HG03135 (cell line): ENCODE measurements at regions not wholly inside any gene's neighbourhood (a gene's known extent, or its start where the extent isn't known, plus 50 kb on each side); places are given as distances from the start of the nearest gene placed in this dataset.

Source experiments
- ATAC-seq: cut with Tn5 transposase; IDR thresholded peaks from one replicate; pipeline ENCODE4 v1.9.1; 2021; ENCODE audit warnings: mild to moderate bottlenecking, moderate library complexity; ENCODE audit not compliant: unreplicated experiment

- no peak for ATAC-seq
These were observed 156.7 kb upstream of the PMEPA1 start for GRCh38 chr20:57866250-57867106.

GRCh38 chr20:57865266-57865665 lies 155.5 kb upstream of the PMEPA1 start:
- ATAC-seq: no peak

- ATAC-seq: no peak
These were observed 150.8 kb upstream of the PMEPA1 start for GRCh38 chr20:57860576-57860975.

- no peak for ATAC-seq
These were observed 148.2 kb upstream of the PMEPA1 start for GRCh38 chr20:57857969-57858368.

GRCh38 chr20:57857118-57857517 lies 147.3 kb upstream of the PMEPA1 start:
- ATAC-seq: no peak

GRCh38 chr20:57856658-57857057 lies 146.8 kb upstream of the PMEPA1 start:
- no peak for ATAC-seq

- no peak for ATAC-seq
These were observed 142.0 kb upstream of the PMEPA1 start for GRCh38 chr20:57851796-57852195.

- ATAC-seq: no peak
These were observed 141.3 kb upstream of the PMEPA1 start for GRCh38 chr20:57851025-57851682.

- no peak for ATAC-seq
These were observed 139.9 kb upstream of the PMEPA1 start for GRCh38 chr20:57849521-57850215.

GRCh38 chr20:57849121-57849520 lies 139.3 kb upstream of the PMEPA1 start:
- no peak for ATAC-seq

GRCh38 chr20:57848282-57848681 lies 138.5 kb upstream of the PMEPA1 start:
- no peak for ATAC-seq

GRCh38 chr20:57847104-57847503 lies 137.3 kb upstream of the PMEPA1 start:
- no peak for ATAC-seq

- no peak for ATAC-seq
These were observed 135.1 kb upstream of the PMEPA1 start for GRCh38 chr20:57844626-57845596.

GRCh38 chr20:57843941-57844625 lies 134.3 kb upstream of the PMEPA1 start:
- no peak for ATAC-seq

- ATAC-seq: no peak
These were observed 132.9 kb upstream of the PMEPA1 start for GRCh38 chr20:57842720-57843119.

GRCh38 chr20:57841297-57841866 lies 131.6 kb upstream of the PMEPA1 start:
- ATAC-seq: no peak

- ATAC-seq: no peak
These were observed 130.9 kb upstream of the PMEPA1 start for GRCh38 chr20:57840504-57841296.

GRCh38 chr20:57840066-57840465 lies 130.3 kb upstream of the PMEPA1 start:
- no peak for ATAC-seq

- ATAC-seq: no peak
These were observed 128.9 kb upstream of the PMEPA1 start for GRCh38 chr20:57838670-57839151.
